SHP77 (cell line): ENCODE measurements at regions not wholly inside any gene's neighbourhood (a gene's known extent, or its start where the extent isn't known, plus 50 kb on each side); places are given as distances from the start of the nearest gene placed in this dataset.

Experiments
- DNase-seq, 2 experiments: peaks; one replicate each; lab custom pipeline; 2025; lab: John Stamatoyannopoulos, UW

- peak; percentile 57 to 66 for DNase-seq
Observed at GRCh38 chr16:85162478-85163277, 50.4 kb upstream of the CIBAR2 start.

GRCh38 chr16:85163278-85164112 lies 51.2 kb upstream of the CIBAR2 start:
- DNase-seq: no peak

GRCh38 chr16:85164431-85164830 lies 52.2 kb upstream of the CIBAR2 start:
- DNase-seq: no peak

- DNase-seq: no peak
Observed at GRCh38 chr16:85164838-85165516, 52.7 kb upstream of the CIBAR2 start.

GRCh38 chr16:85165781-85166180 lies 53.5 kb upstream of the CIBAR2 start:
- DNase-seq: no peak

GRCh38 chr16:85166281-85166680 lies 54.0 kb upstream of the CIBAR2 start:
- no peak for DNase-seq

- DNase-seq: peak; percentile 60 to 73
Observed at GRCh38 chr16:85166699-85167588, 54.7 kb upstream of the CIBAR2 start.

- no peak for DNase-seq
Observed at GRCh38 chr16:85167589-85168537, 55.6 kb upstream of the CIBAR2 start.

GRCh38 chr16:85168732-85169256 lies 56.5 kb upstream of the CIBAR2 start:
- DNase-seq: peak; percentile 34 to 51

GRCh38 chr16:85169333-85170065 lies 57.2 kb upstream of the CIBAR2 start:
- DNase-seq: no peak

- no peak for DNase-seq
Observed at GRCh38 chr16:85170066-85170491, 57.8 kb upstream of the CIBAR2 start.

- peak in 1 of 2 experiments; percentile 47 for DNase-seq
Observed at GRCh38 chr16:85170590-85171003, 58.3 kb upstream of the CIBAR2 start.

GRCh38 chr16:85171004-85171758 lies 58.9 kb upstream of the CIBAR2 start:
- no peak for DNase-seq

GRCh38 chr16:85171759-85172454 lies 59.6 kb upstream of the CIBAR2 start:
- no peak for DNase-seq

- DNase-seq: peak; percentile 83 to 90
Observed at GRCh38 chr16:85172455-85173145, 60.3 kb upstream of the CIBAR2 start.

GRCh38 chr16:85173146-85173980 lies 61.1 kb upstream of the CIBAR2 start:
- DNase-seq: peak; percentile 23 to 37
